HG03095 (cell line): ENCODE measurements at regions not wholly inside any gene's neighbourhood (a gene's known extent, or its start where the extent isn't known, plus 50 kb on each side); places are given as distances from the start of the nearest gene placed in this dataset.

Experiments used
- ATAC-seq: cut with Tn5 transposase; IDR thresholded peaks from one replicate; pipeline ENCODE4 v1.9.1; 2021; ENCODE audit warnings: moderate library complexity; ENCODE audit not compliant: unreplicated experiment

DNA sequence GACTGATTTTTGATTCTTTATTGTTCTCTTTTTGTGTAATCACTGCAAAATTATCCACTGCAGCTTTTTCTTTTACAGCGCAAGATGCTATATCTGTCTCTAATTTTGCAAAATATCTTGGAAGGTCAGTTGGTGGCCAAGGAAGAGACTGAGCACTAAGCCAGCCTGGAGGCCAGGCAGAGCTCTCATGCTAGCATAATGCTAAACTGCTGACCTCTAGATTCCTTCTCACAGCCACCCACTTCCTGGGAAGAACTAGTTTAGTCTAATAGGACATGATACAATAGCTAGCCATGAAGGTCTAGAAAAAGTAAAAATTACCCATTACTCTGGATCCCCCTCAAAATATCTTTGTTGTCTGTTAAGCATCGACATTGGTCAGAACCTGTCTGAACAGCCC is 227.2 kb upstream of the ARHGAP20 start:
- no peak for ATAC-seq

DNA sequence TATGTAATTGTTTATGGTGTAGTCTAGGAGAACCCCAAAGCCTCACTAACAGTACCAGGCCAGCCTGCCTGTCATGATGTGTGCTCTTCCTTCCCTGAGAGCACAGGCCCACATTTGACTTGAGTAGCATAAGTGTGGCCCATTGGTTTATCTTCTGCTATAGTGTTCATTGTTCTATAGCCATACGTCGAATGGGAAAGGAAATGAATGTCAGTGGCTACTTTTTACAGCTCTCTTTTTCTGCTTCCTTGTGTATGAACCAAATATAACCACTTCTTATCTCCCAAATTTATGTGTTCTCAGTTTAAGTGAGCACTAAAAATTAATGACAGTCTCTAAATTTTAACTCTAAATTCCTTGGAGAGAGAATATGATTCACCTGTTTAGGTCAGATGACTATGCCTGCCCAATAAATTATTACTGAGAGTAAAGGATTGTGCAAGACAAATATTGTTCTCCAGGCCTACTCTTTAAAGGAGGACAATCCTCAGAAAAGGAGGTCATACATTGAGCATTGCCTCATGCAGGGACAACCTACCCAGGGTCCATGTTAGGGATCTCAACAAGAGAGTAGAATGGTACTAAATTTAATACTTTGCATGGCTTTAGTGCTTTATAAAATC is 222.9 kb upstream of the ARHGAP20 start:
- no peak for ATAC-seq

DNA sequence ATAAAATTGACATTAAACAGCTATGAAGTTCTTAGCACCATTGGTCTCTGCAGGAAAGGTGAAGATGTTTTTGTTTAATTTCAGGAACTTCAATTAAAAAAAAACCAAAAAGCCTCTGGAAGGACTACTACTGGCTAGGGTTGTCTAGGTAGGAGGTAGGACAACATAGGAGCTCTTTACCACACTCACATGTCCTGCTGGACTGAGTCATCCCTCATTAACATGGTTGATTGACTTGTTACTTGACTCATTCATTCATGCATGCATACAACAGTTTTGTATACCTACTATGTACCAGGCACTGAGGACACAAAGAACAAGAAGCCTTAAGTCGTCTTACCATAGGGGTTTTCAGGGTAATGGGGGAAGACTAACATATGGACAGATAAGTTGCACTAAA is 216.9 kb upstream of the ARHGAP20 start:
- no peak for ATAC-seq

GRCh38 chr11:110928391-110928790 is 216.2 kb upstream of the ARHGAP20 start:
- ATAC-seq = no peak

DNA sequence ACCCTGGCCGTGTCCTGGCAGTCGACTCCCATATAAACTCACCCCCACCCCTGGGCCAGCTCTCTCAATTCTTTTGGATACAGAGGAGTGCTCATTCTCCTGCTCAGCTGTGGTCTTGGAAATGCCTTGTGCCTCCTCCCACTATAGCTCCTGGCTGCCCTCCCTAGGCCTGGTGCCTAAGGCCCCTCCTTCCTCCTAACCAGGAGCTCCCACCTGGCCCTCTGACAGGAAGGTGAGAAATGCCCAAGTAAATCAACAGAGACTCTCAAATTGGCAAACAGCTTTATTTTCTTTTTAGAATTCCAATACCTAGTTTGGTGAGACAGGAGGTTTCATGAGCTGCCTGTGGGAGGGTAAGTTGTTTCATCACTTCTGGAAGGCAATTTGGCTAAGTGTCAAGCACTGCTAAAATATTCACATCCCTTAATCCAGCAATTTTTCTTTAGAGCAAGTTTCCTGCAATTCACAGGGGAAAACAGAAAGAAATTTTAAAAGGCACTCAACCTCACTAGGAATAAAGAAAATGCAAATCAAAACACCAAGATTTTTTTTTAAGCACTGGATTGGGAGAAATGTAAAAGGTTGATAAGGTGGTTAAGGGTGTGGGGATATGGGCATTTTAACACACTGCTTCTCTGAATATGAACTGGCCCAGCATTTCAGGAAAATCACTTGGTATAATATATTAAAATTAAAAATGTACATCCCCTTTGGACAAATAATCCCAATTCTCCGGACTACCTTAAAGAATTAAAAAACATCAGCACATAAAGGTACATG is 209.7 kb upstream of the ARHGAP20 start:
- ATAC-seq = no peak

DNA sequence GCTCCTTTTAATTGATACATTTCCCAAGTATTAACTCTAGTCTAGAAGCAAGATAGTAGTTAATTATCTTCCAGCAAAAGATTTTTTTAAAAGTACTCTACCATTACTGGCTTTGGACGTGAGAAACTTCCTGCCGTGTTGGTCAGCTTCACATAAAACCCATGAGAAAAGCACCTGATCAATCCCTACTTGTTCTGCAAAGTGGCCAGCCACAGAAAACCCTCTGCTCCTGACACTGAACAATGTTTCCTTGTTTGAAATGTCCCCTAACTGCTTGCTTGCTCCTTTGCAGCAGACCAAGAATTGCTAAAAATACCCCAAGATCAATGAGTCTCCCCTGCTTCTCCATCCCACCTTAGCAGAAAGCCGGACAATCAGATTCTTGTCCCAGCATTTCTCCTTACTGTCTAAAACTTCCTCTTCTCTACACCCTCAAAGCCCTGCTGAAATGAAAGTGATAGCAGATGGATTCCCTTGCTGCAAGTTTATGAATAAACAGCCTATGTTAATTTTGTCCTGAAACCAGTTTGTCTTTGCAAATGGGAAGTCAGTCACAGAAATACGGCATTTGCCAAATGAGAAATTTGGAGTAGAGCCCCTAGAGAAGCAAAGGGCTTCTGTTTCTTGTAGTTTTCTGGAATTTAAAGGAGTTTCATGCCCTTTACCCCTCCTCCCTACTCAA is 207.1 kb upstream of the ARHGAP20 start:
- no peak for ATAC-seq

DNA sequence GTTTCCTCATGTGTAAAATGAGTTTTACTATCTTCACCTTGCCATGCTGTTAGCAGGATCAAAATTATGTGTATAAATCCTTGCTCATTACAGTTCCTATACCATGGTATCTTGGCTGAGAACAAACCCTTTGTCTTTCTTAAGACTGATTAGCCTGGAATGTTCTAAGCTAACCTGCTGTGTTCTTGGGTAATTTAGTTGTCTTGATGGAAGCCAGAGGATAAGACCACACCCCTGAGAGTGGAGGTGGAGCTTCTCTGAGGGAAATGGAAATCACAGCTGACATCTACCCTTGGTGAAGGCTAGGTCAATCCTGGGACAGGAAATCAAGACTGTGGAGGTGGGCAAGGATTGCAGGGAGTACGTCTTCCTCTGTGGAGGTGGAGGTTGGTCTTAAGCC is 206.1 kb upstream of the ARHGAP20 start:
- ATAC-seq = no peak

- ATAC-seq = no peak
Measured at GRCh38 chr11:110912437-110912836, 200.2 kb upstream of the ARHGAP20 start.

DNA sequence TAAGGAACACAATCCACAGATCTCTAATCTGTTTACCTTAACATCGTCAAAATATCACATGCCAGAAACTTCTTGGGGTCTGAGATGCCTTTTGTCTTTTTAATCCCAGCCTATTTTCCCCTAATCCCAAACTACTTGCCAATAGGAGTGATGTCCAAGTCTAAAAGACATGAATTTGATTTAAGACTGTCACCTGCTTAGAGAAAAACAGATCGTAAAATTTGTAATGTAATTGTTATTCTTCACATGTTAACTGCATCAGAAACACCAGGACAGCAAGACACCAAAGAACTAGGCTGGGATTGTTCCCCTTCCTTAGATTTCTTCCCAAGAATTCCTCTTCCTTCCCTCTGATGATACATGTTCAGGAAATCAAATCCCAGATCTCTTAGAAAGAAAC is 198.1 kb upstream of the ARHGAP20 start:
- ATAC-seq = no peak

GRCh38 chr11:110909336-110909735 is 197.1 kb upstream of the ARHGAP20 start:
- no peak for ATAC-seq

GRCh38 chr11:110908401-110909105 is 196.3 kb upstream of the ARHGAP20 start:
- ATAC-seq = no peak

GRCh38 chr11:110907629-110908028 is 195.4 kb upstream of the ARHGAP20 start:
- no peak for ATAC-seq

DNA sequence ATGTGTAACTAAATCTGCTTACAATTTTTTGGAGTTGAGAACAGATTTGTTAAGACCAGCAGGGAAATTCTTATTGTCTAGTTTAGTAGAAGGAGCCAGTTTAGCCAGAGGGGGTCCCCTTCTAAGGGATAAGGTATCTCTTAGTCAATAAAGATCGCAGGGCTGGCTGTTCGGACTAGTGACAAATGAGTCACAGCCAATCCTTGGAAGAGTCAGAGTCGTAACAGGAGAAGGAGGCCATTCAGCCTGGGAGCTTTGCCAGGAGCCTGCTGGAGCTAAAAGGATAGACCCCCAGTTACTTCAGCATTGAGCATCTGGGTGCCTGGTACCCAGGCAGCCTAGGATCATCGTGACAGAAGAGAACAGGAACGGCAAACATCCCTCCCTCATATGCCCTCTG is 191.6 kb upstream of the ARHGAP20 start:
- ATAC-seq = no peak

- ATAC-seq = no peak
Measured at GRCh38 chr11:110903378-110903777, 191.1 kb upstream of the ARHGAP20 start.

DNA sequence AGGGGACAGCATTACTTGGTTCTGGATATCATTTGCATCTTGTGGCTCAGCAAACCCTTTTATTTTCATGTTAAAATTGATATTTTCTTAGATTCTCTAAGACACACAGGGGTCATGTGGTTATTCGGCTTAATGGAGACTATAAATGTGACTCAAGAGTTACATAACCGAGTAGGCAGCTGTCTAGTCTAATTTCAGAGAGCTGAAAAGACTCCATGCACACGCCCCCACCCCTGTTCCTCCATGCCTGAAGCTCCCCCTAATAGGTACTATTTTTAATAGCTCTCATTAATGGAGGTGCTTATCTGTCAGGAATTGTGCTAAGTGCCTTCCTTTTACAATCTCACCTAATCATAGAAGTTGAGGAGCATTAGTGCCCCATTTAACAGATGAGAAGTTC is 189.2 kb upstream of the ARHGAP20 start:
- no peak for ATAC-seq

DNA sequence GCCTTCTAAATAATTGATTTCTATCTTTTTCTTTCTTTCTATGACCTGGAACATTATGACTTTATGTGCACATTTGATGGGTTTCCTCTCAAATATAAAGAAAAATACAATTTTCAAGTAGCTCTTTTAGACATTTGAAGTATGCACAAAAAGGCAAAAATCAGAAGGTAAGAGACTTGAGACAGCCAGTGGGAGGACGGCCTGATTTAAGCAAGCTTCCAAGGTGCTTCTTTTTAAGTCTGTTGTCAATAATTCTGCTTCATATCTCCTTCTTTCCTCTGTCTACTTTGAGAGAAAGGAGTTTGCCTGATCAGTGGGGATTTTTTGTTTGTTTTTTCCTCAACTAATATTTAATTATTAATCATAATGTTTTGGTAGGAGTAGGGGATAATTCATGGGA is 188.2 kb upstream of the ARHGAP20 start:
- ATAC-seq = no peak

DNA sequence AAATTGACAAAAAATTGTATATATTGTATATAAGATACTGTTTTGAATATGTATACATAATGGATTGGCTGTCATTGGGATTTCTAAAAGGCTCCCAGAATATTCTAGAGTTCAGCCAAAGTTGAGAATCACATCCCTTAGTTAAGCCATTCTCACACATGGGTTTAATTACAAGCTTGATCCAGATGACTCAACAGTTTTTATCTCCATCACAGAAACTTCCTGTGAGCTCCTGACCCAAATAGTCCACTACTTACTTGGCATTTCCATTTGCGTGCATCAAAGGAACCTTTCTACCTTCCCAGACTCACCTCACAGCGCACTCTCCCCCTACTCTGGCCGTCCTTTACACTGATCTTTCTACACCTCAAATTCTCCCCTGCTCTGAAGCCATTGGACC is 184.8 kb upstream of the ARHGAP20 start:
- no peak for ATAC-seq

DNA sequence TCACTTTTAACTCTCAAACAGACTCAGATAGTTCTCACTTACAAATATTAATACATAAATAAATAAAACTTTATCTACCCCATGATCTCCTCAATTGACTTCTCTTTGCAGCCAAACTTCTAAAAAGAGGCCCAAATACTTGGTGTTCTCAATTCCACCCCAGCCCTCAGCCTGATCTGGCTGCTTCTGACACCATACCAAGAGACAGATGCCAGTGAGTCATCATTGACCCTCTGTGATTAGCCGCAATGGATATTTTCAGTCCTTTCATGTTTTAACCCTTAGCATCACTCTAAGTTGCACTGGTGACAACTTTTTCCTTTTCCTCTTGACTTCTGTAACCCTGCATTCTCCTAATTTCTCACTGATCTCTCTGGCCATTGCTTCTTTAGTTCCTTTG is 184.1 kb upstream of the ARHGAP20 start:
- ATAC-seq = no peak

DNA sequence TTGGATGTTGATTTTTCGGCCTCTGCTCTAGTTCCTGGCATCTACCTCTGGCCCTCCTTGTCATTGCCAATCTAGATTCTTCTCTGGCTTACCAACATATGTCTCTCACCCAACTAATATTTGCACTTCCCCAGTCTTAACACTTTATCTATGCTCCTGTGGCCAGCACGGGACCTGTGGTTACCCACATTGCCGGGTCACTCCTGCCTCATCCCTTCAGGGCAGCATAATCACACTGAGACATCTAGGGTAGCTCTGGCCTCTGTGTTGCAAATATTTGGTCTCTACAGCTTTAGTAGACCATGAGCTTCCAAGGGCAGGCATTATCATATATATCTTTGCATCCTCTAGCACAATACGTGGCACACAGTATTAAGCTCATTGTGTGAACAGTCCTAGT is 182.0 kb upstream of the ARHGAP20 start:
- no peak for ATAC-seq

DNA sequence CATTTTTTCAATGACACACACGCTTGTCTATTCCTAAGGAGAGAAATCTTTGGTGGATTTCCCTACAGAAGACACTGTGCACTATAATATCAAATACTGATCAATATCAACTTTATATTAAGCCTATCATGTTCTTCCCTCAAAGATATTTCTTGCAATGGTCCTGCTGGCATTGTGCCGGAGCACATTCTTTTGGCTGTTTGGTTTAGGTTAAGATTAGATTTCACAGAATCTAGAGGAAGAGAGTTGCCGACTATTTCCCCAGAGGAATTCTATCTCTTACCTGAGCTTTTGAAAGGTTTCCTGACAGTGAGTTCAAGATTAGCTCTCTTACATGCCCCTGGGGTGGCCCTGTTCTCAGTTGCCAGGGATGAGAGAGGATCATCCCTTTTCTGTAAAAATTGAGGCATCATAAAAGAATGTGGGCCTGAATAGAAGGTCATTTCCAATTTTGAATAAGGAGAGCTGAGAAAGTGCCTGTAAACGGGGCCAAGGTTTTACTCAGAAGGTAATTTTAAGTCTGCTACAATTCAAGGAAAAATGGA is 180.6 kb upstream of the ARHGAP20 start:
- ATAC-seq = no peak

- ATAC-seq = no peak
Measured at GRCh38 chr11:110891411-110891810, 179.2 kb upstream of the ARHGAP20 start.
